GM06990 (cell line): ENCODE measurements at regions not wholly inside any gene's neighbourhood (a gene's known extent, or its start where the extent isn't known, plus 50 kb on each side); places are given as distances from the start of the nearest gene placed in this dataset.

Source experiments
- DNase-seq: peaks from one replicate; pipeline ENCODE4 v3.0.0-alpha.2; 2011; ENCODE audit not compliant: insufficient read length; ENCODE audit errors: extremely low read depth
- H3K27me3 ChIP-seq: replicated peaks from 2 replicates; pipeline ENCODE4 v1.6.0; 2011; ENCODE audit warnings: low read length; ENCODE audit not compliant: control insufficient read depth, insufficient read depth
- H3K36me3 ChIP-seq: 2 replicates; pipeline ENCODE4 v1.5.1; 2011; ENCODE audit warnings: low read length; ENCODE audit not compliant: control insufficient read depth, insufficient read depth
- H3K4me3 ChIP-seq: replicated peaks from 2 replicates; pipeline ENCODE4 v1.5.1; 2011; ENCODE audit warnings: low read depth, mild to moderate bottlenecking, control low read depth, low read length
- CTCF ChIP-seq: IDR thresholded peaks from 2 replicates; pipeline ENCODE4 v1.5.1; 2011; ENCODE audit warnings: low read length, control low read depth, mild to moderate bottlenecking, inconsistent platforms; ENCODE audit not compliant: insufficient read depth, poor library complexity, severe bottlenecking

GRCh38 chr2:14297906-14298305 is 334.6 kb upstream of the LRATD1 start:
- Histone ChIP-seq H3K36me3 (no peaks in the 10 kb centered on the region), H3K27me3 (no peaks in the 10 kb centered on the region), H3K4me3 (no peak overlapping the region)
- DNase-seq: no peak
- TF ChIP-seq CTCF: no peak

- Histone ChIP-seq H3K27me3 (no peaks in the 10 kb centered on the region), H3K4me3 (no peak overlapping the region), H3K36me3 (no peaks in the 10 kb centered on the region)
- no peak for DNase-seq
- TF ChIP-seq CTCF: no peak
Measured at GRCh38 chr2:14301331-14301730, 331.2 kb upstream of the LRATD1 start.

GRCh38 chr2:14303366-14304115 is 329.0 kb upstream of the LRATD1 start:
- TF ChIP-seq CTCF: no peak
- Histone ChIP-seq H3K4me3 (no peak overlapping the region), H3K27me3 (no peaks in the 10 kb centered on the region), H3K36me3 (no peaks in the 10 kb centered on the region)
- peak; percentile 46 for DNase-seq

GRCh38 chr2:14304326-14304725 is 328.2 kb upstream of the LRATD1 start:
- no peak for TF ChIP-seq CTCF
- Histone ChIP-seq H3K27me3 (no peaks in the 10 kb centered on the region), H3K36me3 (no peaks in the 10 kb centered on the region), H3K4me3 (no peak overlapping the region)
- no peak for DNase-seq

- Histone ChIP-seq H3K27me3 (no peaks in the 10 kb centered on the region), H3K4me3 (no peak overlapping the region), H3K36me3 (no peaks in the 10 kb centered on the region)
- TF ChIP-seq CTCF: no peak
- peak; percentile 64 for DNase-seq
Measured at GRCh38 chr2:14306268-14306861, 326.2 kb upstream of the LRATD1 start.
